Hepatocyte (in vitro differentiated cells): ENCODE measurements at regions not wholly inside any gene's neighbourhood (a gene's known extent, or its start where the extent isn't known, plus 50 kb on each side); places are given as distances from the start of the nearest gene placed in this dataset.

Source experiments
- EZH2 ChIP-seq: fragments of 200-600 bp; sonication (generic); IDR thresholded peaks from 2 replicates; pipeline ENCODE4 v1.6.1; 2016; ENCODE audit warnings: antibody characterized with exemption, mild to moderate bottlenecking, borderline replicate concordance
- TF ChIP-seq, protein P1 (sequence below): fragments of 200-600 bp; sonication (generic); IDR thresholded peaks from 2 replicates; pipeline ENCODE4 v1.5.1; 2016; ENCODE audit warnings: antibody characterized with exemption, mild to moderate bottlenecking; ENCODE audit not compliant: poor library complexity

DNA sequence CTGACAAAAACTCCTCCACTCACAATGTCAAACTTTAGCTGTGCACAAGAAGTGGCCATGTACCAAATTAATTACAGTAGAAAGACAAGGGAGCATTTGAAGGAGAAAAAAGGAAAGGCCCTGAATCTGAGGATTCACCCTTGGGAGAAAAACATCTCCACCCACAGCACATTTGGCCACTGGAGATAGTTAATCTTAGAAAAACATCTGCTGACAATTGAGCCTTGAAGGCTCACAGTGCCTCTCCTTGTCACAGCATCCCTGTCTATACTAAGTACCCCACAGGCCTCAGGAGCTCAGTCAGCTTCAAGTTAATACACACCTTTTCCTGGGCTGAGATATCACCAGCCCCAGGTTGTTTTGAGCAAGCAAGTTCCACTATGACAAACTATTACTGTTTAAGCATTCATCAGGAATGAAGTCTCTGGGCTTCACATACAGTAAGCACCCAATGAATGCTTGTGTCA is 78.1 kb upstream of the SETMAR start:
- TF ChIP-seq, protein P1, sequence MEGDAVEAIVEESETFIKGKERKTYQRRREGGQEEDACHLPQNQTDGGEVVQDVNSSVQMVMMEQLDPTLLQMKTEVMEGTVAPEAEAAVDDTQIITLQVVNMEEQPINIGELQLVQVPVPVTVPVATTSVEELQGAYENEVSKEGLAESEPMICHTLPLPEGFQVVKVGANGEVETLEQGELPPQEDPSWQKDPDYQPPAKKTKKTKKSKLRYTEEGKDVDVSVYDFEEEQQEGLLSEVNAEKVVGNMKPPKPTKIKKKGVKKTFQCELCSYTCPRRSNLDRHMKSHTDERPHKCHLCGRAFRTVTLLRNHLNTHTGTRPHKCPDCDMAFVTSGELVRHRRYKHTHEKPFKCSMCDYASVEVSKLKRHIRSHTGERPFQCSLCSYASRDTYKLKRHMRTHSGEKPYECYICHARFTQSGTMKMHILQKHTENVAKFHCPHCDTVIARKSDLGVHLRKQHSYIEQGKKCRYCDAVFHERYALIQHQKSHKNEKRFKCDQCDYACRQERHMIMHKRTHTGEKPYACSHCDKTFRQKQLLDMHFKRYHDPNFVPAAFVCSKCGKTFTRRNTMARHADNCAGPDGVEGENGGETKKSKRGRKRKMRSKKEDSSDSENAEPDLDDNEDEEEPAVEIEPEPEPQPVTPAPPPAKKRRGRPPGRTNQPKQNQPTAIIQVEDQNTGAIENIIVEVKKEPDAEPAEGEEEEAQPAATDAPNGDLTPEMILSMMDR, result no peak
- no peak for TF ChIP-seq EZH2
